HG02588 (cell line): ENCODE measurements at regions not wholly inside any gene's neighbourhood (a gene's known extent, or its start where the extent isn't known, plus 50 kb on each side); places are given as distances from the start of the nearest gene placed in this dataset.

Experiments used
- ATAC-seq: cut with Tn5 transposase; IDR thresholded peaks from one replicate; pipeline ENCODE4 v1.9.1; 2021; ENCODE audit warnings: mild to moderate bottlenecking, moderate library complexity; ENCODE audit not compliant: unreplicated experiment

DNA sequence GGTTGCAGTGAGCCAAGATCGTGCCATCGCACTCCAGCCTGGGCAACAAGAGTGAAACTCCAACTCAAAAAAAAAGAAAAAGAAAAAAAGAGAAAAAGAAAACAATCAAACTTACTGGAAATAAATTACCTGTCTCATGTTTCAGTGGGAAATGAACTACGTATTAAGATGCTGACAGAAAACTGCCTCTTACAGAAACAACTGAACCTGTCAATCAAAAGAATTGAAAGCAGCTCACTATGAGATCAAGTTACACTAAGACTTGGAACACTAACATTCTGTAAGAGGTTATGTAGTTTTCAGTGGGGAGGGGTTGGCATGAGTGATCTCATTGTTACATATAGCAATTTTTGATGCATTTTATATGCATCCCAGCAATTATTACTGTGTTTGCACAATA, 64.4 kb upstream of the SPATA31E1 start:
- no peak for ATAC-seq

DNA sequence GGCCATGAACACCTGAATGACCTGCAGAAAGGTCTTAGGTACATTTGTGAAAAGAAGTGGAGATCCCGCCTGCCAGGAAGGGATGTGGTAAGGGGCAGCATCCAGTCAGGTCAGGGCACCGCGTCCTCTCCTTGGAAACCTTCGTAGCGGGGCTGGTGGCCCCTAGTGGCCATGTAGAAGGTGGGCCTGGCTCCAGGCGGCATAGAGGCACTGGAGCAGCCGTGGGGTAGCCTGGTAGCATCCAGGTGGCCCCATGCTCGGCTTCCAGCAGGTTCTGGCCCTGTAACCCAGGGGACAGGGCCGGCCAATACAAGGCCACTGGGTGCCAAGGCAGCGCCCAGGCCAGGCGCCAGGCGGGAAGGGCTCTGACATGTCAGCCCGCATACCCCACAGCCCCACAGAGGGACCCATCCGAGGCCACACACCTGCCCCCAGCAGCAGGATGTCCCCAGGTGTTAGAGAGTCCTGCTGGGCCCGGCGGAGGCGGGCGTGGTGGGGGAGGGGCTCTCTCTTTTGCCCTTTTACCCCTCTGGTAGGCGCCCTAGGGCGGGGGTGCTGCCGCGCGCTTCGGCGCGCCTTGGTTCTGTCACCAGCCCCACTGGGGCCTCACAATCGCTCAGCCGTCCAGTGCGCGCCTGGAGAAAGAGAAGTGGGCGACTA, 58.3 kb upstream of the SPATA31E1 start:
- ATAC-seq = no peak

DNA sequence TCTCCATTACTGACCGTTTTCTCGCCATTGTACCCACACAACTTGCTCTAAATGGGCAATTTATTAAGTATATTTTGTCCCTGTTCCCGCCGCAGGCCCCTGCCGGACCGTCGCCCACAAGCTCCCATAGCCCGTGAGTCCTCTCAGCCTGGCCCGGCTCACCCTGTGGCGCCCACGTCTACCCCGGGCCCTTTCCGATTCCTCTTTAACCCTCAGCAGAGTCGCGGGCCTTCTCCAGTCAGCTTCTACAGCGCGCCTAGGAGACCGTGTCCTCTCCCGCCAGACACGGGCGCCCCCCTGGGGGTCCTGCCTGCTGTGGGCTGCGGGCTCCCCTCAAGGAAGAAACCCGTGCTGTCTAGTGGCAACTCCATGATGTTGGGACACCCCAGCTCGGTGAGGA, 57.8 kb upstream of the SPATA31E1 start:
- ATAC-seq = no peak

DNA sequence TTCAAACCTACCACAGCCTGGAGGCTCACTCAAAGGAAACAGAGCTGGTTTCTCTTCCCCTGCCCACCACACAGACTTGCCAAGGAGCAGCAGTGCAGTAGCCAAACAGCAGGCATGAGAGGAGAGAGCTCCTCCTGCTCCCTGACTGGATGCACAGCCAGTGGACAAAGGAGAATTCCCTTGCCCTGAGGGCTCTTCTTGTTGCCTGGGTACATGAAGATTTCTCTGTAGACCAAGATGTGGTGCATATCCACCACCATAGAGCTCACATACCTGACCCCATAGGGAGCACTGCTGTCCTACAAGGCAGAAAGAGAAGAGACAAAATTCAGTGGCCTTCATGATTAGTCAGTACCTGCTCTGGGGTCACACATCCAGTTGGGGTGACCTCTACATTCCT, 56.3 kb upstream of the SPATA31E1 start:
- no peak for ATAC-seq

DNA sequence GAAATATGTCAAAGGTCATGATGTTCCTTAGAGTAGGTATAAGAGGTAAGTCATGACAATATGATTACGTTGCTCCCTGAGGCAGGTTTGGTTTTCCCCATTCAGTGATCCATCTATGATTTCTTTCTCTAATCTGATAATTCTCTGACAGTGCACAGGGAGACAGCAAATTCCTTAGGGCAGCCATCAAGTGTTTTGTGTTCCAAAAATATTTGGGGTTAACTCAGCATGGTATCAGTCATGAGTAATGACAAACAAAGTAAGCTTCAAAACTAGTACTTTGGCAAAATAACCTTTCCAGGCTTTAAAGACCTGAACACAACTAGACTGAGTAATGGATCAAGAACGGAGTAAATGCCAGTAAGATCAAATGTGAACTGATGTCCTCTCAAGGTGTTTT, 55.3 kb upstream of the SPATA31E1 start:
- ATAC-seq = no peak

DNA sequence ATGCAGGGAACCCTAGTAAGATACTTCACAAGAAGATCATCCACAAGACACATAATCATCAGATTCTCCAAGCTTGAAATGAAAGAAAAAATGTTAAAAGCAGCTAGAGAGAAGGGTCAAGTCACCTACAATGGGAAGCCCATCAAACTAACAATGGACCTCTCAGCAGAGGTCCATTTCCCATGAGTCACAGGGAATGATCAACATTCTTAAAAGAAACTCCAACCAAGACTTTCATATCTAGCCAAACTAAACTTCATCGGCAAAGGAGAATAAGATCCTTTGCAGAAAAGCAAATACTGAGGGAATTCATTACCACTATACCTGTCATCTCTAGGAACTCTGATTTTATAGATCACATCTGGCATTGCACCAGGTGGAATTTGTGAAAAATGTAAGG, 52.9 kb upstream of the SPATA31E1 start:
- ATAC-seq = no peak

DNA sequence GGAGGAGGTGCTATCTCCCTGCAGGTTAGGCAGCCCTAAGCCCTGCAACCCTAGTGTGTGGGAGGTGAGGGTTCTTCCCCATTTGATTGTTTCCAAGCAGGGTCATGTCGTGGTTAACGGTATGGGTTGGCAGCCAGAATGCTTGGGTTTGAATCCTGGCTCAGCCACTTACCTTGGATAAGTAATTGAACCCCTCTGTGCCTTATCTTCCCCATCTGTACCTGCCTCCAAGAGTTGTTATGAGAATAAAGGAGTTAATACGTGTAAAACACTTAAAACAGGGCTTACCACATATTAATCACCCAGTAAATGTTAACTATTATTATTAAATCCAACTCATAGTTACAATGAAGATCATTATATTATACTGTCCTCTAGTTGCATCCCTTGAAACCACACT, 52.2 kb upstream of the SPATA31E1 start:
- no peak for ATAC-seq

DNA sequence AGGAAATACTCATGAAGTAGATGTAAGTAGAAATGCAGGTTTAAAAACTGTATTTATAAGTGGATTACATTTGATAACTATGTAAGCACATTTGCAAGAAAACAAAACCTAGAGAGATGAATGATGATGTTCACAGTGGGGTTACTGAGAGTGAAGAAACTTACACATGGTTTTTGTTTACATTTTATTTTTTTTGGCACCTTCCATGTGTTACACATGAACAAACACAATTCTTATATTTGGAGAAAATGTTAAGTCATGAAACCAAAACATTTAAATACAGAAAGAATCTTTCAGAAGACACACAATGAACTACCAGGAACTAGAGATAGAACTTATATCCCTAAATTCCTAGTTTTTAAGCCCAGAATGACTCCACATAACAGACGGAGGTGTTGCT, 51.5 kb upstream of the SPATA31E1 start:
- ATAC-seq = no peak
